ENCODE measurements at regions not wholly inside any gene's neighbourhood (a gene's known extent, or its start where the extent isn't known, plus 50 kb on each side); places are given as distances from the start of the nearest gene placed in this dataset.

DNA sequence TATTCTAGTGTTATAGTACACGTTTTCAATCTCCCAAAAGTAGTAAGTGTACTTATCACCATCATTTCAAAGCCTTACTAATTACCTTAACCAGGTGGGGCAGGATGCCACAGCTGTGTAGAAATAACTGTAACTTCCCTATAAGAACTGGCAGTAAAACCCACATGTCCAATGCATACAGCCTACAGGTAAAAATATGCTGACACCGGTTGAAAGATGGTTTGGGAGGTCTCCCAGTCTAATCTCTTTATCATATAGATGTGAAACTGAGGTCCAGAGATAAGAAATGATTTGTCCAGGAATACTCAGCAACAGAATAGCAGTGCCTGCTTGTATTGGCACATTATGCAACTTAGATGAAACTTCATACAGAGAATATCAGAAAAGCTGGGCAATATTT, 322.9 kb downstream of the BCL11A start:
- no peaks in the 10 kb centered on the region for H3K4me1 Mint-ChIP-seq
- H3K27me3 Mint-ChIP-seq (ENCODE audit: low read depth) = no peaks in the 10 kb centered on the region
- H3K36me3 Mint-ChIP-seq = peaks cover 5% of the 10 kb centered on the region
- no peak overlapping the region for H3K27ac Mint-ChIP-seq
- H3K9me3 Mint-ChIP-seq = peaks cover 42% of the 10 kb centered on the region
- DNase-seq (ENCODE audit: low spot score in 2 of 2, unreplicated experiment in 2 of 2) = no peak
- no peak overlapping the region for H3K4me3 Mint-ChIP-seq
- TF ChIP-seq, protein P1, sequence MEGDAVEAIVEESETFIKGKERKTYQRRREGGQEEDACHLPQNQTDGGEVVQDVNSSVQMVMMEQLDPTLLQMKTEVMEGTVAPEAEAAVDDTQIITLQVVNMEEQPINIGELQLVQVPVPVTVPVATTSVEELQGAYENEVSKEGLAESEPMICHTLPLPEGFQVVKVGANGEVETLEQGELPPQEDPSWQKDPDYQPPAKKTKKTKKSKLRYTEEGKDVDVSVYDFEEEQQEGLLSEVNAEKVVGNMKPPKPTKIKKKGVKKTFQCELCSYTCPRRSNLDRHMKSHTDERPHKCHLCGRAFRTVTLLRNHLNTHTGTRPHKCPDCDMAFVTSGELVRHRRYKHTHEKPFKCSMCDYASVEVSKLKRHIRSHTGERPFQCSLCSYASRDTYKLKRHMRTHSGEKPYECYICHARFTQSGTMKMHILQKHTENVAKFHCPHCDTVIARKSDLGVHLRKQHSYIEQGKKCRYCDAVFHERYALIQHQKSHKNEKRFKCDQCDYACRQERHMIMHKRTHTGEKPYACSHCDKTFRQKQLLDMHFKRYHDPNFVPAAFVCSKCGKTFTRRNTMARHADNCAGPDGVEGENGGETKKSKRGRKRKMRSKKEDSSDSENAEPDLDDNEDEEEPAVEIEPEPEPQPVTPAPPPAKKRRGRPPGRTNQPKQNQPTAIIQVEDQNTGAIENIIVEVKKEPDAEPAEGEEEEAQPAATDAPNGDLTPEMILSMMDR (IDR thresholded peaks at IDR 0.05; ENCODE audit: unreplicated experiment) = no peak

DNA sequence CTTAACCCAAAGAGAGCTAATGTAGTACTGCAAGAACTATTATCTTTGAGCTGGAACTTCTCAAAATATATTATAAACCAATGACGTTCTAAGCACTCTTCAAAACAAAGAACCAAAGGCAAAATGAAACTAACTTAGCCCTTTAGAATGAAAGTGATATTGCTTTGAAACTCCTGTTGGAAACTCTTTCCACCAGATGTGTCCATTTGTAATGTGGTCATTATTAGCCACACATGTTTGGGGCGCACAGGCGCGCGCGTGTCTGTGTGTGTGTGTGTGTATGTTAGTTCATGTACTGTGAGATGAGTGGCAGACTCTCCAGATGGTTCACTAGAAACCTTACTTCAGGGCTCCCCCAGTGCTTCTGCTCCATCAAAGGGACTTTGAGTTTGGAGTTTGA, 323.4 kb downstream of the BCL11A start:
- Mint-ChIP-seq H3K4me3 (no peak overlapping the region), H3K36me3 (peaks cover 5% of the 10 kb centered on the region), H3K27me3 (ENCODE audit: low read depth) (no peaks in the 10 kb centered on the region), H3K4me1 (no peaks in the 10 kb centered on the region), H3K9me3 (peaks cover 42% of the 10 kb centered on the region), H3K27ac (no peak overlapping the region)
- TF ChIP-seq, protein P1 (IDR thresholded peaks at IDR 0.05; ENCODE audit: unreplicated experiment) = no peak
- no peak for DNase-seq (ENCODE audit: low spot score in 2 of 2, unreplicated experiment in 2 of 2)

DNA sequence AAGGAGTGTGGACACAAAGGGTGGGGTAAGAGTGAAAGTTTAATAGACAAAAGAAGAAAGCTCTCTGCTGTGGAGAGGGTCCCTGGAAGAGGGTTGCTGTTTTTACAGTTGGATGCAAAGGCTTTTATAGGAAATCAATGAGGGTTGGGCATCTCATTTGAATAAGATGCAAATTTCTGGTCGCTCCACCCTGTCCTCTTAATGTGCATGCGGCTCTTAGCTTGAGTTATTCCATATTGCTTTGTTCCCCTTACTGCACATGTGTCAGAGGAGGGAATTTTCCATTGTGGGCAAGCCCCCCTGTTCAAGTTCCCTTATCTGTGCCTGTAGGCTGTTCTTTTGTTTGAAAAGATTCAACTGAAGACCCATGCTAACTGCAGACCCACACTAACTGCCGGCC, 326.5 kb downstream of the BCL11A start:
- peaks cover 2% of the 10 kb centered on the region for H3K36me3 Mint-ChIP-seq
- TF ChIP-seq, protein P1 (IDR thresholded peaks at IDR 0.05; ENCODE audit: unreplicated experiment) = no peak
- peaks cover 15% of the 10 kb centered on the region for H3K9me3 Mint-ChIP-seq
- H3K4me1 Mint-ChIP-seq = no peaks in the 10 kb centered on the region
- no peak overlapping the region for H3K4me3 Mint-ChIP-seq
- H3K27ac Mint-ChIP-seq = no peak overlapping the region
- H3K27me3 Mint-ChIP-seq (ENCODE audit: low read depth) = no peaks in the 10 kb centered on the region
- DNase-seq (ENCODE audit: low spot score in 2 of 2, unreplicated experiment in 2 of 2) = no peak

DNA sequence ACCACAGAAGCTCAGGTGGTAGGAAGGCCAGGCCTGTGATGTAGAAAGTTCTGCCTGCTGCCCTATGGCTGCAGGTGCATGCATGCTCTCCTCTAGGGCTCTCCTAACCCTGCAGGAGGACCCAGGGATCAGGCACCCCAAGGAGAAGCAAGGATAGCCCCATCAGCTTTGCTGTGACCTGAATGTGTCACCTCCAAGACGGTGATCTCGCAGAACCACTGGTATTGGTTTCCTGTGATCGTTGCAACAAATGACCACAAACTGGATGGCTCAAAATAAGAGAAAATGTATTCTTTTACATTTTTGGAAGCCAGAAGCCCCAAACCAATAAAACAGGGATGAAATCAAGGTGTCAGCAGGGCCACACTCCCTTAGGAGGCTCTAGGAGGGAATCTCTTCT, 327.3 kb downstream of the BCL11A start:
- DNase-seq (ENCODE audit: low spot score in 2 of 2, unreplicated experiment in 2 of 2) = no peak
- peaks cover 9% of the 10 kb centered on the region for H3K9me3 Mint-ChIP-seq
- no peaks in the 10 kb centered on the region for H3K4me1 Mint-ChIP-seq
- no peak overlapping the region for H3K4me3 Mint-ChIP-seq
- no peaks in the 10 kb centered on the region for H3K27me3 Mint-ChIP-seq (ENCODE audit: low read depth)
- H3K36me3 Mint-ChIP-seq = no peaks in the 10 kb centered on the region
- no peak overlapping the region for H3K27ac Mint-ChIP-seq
- TF ChIP-seq, protein P1 (IDR thresholded peaks at IDR 0.05; ENCODE audit: unreplicated experiment) = no peak

DNA sequence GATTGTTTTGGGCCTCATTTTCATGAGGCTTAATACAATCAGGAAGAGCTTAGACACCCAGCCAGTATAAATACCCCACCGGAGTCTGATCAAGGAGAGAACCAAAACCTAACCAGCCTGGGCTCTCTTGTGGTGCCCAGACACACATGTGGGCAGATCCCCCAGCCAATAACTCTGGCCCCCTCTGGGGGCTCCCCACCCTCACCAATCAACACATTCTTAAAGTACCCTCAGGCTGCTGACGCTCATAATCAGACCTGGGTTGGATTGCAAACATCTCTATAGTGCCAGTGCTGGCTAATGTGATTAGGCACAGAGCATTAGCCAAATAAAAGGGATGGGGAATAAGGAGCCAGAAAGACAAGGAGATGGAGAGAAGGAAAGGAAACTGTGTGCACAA, 329.6 kb downstream of the BCL11A start:
- Mint-ChIP-seq H3K4me1 (no peaks in the 10 kb centered on the region), H3K36me3 (no peaks in the 10 kb centered on the region), H3K9me3 (no peaks in the 10 kb centered on the region), H3K27ac (peak overlapping the region; percentile 26), H3K27me3 (ENCODE audit: low read depth) (no peaks in the 10 kb centered on the region), H3K4me3 (no peak overlapping the region)
- TF ChIP-seq, protein P1 (IDR thresholded peaks at IDR 0.05; ENCODE audit: unreplicated experiment) = no peak
- DNase-seq (ENCODE audit: low spot score in 2 of 2, unreplicated experiment in 2 of 2) = no peak

DNA sequence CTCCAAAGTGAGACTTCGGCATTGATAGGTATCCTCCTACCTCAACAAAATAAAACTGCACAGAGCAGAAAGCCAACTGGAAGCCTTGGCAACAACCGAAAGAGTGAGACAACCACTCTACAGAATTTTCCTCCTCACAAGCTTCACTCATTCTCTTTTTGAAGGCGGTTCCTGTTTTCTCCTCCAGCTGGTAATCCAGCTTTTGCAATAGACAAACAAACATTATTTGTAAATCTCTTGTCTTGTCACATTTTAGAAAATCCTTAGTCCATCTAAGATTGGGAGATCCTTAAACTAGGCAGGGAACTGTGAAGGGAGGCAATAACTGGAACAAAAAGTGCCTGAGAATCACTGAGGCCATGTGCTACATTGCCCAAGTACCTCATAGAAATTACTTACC, 332.4 kb downstream of the BCL11A start:
- Mint-ChIP-seq H3K9me3 (no peaks in the 10 kb centered on the region), H3K4me3 (no peak overlapping the region), H3K27ac (no peak overlapping the region), H3K4me1 (peaks cover 6% of the 10 kb centered on the region), H3K27me3 (ENCODE audit: low read depth) (no peaks in the 10 kb centered on the region), H3K36me3 (no peaks in the 10 kb centered on the region)
- TF ChIP-seq, protein P1 (IDR thresholded peaks at IDR 0.05; ENCODE audit: unreplicated experiment) = no peak
- no peak for DNase-seq (ENCODE audit: low spot score in 2 of 2, unreplicated experiment in 2 of 2)

Measured in mesothelial cell of epicardium (in vitro differentiated cells).